GM10266 (cell line): ENCODE measurements at regions not wholly inside any gene's neighbourhood (a gene's known extent, or its start where the extent isn't known, plus 50 kb on each side); places are given as distances from the start of the nearest gene placed in this dataset.
"Not testable (repeated sequence)": the region's sequence is repeated elsewhere in the genome, so short reads cannot be mapped to it uniquely, and the experiment has no call there.

Experiments used
- DNase-seq: peaks from one replicate; pipeline ENCODE4 v3.0.0; 2012; ENCODE audit errors: extremely low spot score
- TF ChIP-seq, protein P1 (sequence below): IDR thresholded peaks from 2 replicates; pipeline ENCODE4 v1.5.1; 2012; ENCODE audit warnings: mild to moderate bottlenecking, low read depth; ENCODE audit not compliant: control insufficient read depth, insufficient read depth; ENCODE audit errors: missing control alignments

- no peak for DNase-seq
- TF ChIP-seq, protein P1, sequence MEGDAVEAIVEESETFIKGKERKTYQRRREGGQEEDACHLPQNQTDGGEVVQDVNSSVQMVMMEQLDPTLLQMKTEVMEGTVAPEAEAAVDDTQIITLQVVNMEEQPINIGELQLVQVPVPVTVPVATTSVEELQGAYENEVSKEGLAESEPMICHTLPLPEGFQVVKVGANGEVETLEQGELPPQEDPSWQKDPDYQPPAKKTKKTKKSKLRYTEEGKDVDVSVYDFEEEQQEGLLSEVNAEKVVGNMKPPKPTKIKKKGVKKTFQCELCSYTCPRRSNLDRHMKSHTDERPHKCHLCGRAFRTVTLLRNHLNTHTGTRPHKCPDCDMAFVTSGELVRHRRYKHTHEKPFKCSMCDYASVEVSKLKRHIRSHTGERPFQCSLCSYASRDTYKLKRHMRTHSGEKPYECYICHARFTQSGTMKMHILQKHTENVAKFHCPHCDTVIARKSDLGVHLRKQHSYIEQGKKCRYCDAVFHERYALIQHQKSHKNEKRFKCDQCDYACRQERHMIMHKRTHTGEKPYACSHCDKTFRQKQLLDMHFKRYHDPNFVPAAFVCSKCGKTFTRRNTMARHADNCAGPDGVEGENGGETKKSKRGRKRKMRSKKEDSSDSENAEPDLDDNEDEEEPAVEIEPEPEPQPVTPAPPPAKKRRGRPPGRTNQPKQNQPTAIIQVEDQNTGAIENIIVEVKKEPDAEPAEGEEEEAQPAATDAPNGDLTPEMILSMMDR = no peak
Observed at GRCh38 chr6:6946206-6947155, 161.3 kb upstream of the RREB1 start.

DNA sequence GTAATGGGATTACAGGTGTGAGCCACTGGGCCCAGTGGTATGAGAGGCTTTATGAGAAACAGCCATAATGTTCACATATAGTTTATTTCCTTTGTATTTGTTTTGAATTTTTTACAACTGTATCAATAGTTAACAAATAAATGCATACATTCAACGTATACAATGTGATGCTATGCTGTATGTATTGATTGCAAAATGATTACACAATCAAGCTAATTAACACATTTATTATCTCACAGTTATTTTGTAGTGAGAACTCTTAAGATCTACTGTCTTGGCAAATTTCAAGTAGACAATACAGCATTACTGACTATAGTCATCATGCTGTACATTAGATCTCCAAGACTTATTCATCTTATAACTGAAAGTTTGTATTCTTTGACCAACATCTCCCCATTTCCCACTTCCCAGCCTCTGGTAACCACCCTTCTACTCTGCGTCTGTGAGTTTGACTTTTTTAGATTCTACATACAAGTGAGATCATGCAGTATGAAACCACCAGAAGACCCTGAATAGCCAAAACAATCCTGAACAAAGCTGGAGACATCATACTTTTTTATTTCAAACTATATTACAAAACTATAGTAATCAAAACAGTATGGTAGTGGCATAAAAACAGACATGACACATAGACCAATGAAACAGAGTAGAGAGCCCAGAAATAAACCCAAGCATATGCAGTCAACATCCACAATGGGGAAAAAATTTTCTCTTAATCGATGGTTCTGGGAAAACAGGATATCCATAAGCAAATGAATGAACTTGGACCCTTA is 157.2 kb upstream of the RREB1 start:
- no peak for DNase-seq
- TF ChIP-seq, protein P1 = no peak

GRCh38 chr6:6951355-6951754 is 156.4 kb upstream of the RREB1 start:
- TF ChIP-seq, protein P1 = no peak
- no peak for DNase-seq

DNA sequence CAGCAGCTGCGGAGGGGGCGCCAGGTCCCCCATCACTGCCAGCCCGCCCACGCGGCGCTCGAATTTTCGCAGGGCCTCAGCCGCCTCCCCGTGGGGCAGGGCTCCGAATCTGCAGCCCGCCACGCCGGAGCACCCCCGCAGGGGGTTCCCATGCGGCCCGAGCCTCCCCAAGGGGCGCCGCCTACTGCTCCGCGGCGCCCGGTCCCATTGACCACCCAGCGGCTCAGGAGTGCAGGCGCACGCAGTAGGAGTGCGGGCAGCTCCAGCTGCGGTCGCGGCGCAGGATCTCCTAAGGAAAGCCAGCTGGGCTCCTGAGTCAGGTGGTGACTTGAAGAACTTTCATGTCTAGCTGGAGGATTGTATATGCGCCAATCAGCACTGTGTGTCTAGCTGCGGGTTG is 155.3 kb upstream of the RREB1 start:
- TF ChIP-seq, protein P1 = no peak
- DNase-seq = no peak

DNA sequence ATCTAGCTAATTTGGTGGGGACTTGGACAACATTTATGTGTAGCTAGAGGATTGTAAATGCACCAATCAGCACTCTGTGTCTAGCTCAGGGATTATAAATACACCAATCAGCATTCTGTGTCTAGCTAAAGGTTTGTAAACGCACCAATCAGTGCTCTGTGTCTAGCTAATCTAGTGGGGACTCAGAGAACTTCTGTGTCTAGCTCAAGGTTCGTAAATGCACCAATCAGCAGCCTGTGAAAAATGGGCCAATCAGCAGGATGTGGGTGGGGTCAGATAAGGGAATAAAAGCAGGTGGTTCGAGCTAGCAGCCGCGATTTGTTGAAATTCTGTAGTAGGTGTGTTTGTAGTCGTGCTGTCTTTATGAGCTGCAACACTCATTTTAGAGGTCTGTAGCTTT is 154.8 kb upstream of the RREB1 start:
- not testable (repeated sequence) for DNase-seq

GRCh38 chr6:6960571-6961251 is 147.1 kb upstream of the RREB1 start:
- no peak for DNase-seq
- TF ChIP-seq, protein P1 = no peak

GRCh38 chr6:6962086-6962485 is 145.7 kb upstream of the RREB1 start:
- TF ChIP-seq, protein P1 = no peak

More at GRCh38 chr6:6962086-6962485, 145.7 kb upstream of the RREB1 start:
- no peak for DNase-seq
